ENCODE measurements at regions not wholly inside any gene's neighbourhood (a gene's known extent, or its start where the extent isn't known, plus 50 kb on each side); places are given as distances from the start of the nearest gene placed in this dataset.

DNA sequence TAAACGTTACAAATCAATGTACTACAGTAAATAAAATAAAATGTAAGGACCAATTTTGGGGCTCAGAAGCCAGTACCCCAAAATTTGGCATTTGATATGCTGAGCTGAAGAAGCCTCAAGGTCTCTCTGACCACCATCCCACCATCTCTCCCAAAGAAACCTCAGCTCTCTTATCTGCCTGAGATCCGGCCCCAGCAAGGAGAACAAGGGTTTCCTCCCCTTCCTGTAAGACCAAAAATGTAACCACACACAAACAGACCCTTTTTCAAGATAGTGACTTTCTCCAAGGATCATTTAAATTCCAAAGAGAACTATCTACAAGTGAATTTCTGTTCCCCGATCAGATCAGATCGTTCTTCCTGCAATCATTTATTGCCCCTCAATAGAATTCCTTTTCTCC, 68.1 kb upstream of the SLC45A1 start:
- H2BK15ac ChIP-seq (ENCODE audit: low read length) = no peak overlapping the region
- H4K5ac ChIP-seq (ENCODE audit: insufficient read length, low read depth, low read length) = no peak overlapping the region
- H3K79me1 ChIP-seq (ENCODE audit: low read depth, low read length) = no peaks in the 10 kb centered on the region
- no peak overlapping the region for H3K4ac ChIP-seq (replicated peaks; ENCODE audit: insufficient read length, low read depth, low read length)
- H4K8ac ChIP-seq (ENCODE audit: extremely low read depth, insufficient read depth, low read length) = no peak overlapping the region
- H3K4me3 ChIP-seq (ENCODE audit: extremely low read depth in 1 of 4, insufficient read depth in 2 of 4, low read depth in 3 of 4, low read length in 4 of 4) = no peak overlapping the region
- POLR2A ChIA-PET (ENCODE audit: partially characterized antibody) = no interaction called here
- H2AFZ ChIP-seq (ENCODE audit: low read length) = no peak overlapping the region
- H2BK120ac ChIP-seq (replicated peaks; ENCODE audit: low read depth, low read length) = no peak overlapping the region
- FAIRE-seq = no peak
- H3K79me2 ChIP-seq (ENCODE audit: control insufficient read depth in 1 of 2, insufficient read depth in 2 of 2, low read length in 2 of 2) = no peaks in the 10 kb centered on the region
- no peaks in the 10 kb centered on the region; a peak in 1 of 7 replicates for H3K4me1 ChIP-seq (replicated peaks in 1 of 4; ENCODE audit: control insufficient read depth in 3 of 4, insufficient read depth in 4 of 4, low read length in 3 of 4)
- WGBS, 2 experiments (ENCODE audit: extremely low coverage in 1 of 2, insufficient coverage in 1 of 2, insufficient read length in 1 of 2, insufficient replicate concordance in 2 of 2, low coverage in 1 of 2, low lambda C conversion rate in 2 of 2, missing lambda C conversion rate in 1 of 2) = 78% methylated on average over 4 of the region's 4 CpGs; no CpG with 5 or more reads in 1 of the 2 experiments
- H3K18ac ChIP-seq (ENCODE audit: extremely low read depth, low read length) = no peak overlapping the region
- no peak overlapping the region for H3K9ac ChIP-seq (replicated peaks in 1 of 4; ENCODE audit: extremely low read depth in 1 of 4, low read depth in 3 of 4, low read length in 3 of 4)
- H3K4me2 ChIP-seq (ENCODE audit: insufficient read depth in 1 of 2, low read depth in 2 of 2, low read length in 2 of 2) = no peak overlapping the region
- TF ChIP-seq E2F6 (IDR thresholded peaks at IDR 0.05) (no peak), SIRT6 (IDR thresholded peaks at IDR 0.05; ENCODE audit: low read length) (no peak), SUZ12 (IDR thresholded peaks at IDR 0.05; ENCODE audit: low read length) (no peak), SP4 (IDR thresholded peaks at IDR 0.05; ENCODE audit: low read length) (no peak), GTF2F1 (IDR thresholded peaks at IDR 0.05; ENCODE audit: borderline replicate concordance, low read depth, low read length) (no peak), TEAD4 (IDR thresholded peaks at IDR 0.05; ENCODE audit: low read depth, low read length) (no peak), JUND (IDR thresholded peaks at IDR 0.05; ENCODE audit: low read length) (no peak), TCF12 (IDR thresholded peaks at IDR 0.05; ENCODE audit: low read depth, low read length) (no peak), BCL11A (IDR thresholded peaks at IDR 0.05; ENCODE audit: low read depth in 2 of 2, low read length in 2 of 2) (no peak)
- H3K27ac ChIP-seq (ENCODE audit: low read depth, low read length) = no peak overlapping the region
- H3K27me3 ChIP-seq (replicated peaks in 1 of 4; ENCODE audit: control insufficient read depth in 3 of 4, extremely low read depth in 1 of 4, insufficient read depth in 3 of 4, low read length in 3 of 4) = no peaks in the 10 kb centered on the region
- H3K14ac ChIP-seq (ENCODE audit: insufficient read length) = no peak overlapping the region
- H3K36me3 ChIP-seq (ENCODE audit: control insufficient read depth in 2 of 4, insufficient read depth in 4 of 4, low read length in 3 of 4) = no peaks in the 10 kb centered on the region
- H3K9me3 ChIP-seq (ENCODE audit: insufficient read depth in 2 of 2, low read depth in 1 of 2, low read length in 1 of 2) = no peaks in the 10 kb centered on the region
- no peak overlapping the region for H3K56ac ChIP-seq (replicated peaks; ENCODE audit: insufficient read length, low read depth, low read length)
- no peaks in the 10 kb centered on the region for H3K23me2 ChIP-seq (ENCODE audit: low read depth, low read length)
- no peaks in the 10 kb centered on the region for H4K20me1 ChIP-seq (replicated peaks in 1 of 2; ENCODE audit: control insufficient read depth in 1 of 2, insufficient read depth in 2 of 2, low read length in 2 of 2)
- 0 out of 2 replicates have a peak overlapping the region, but pooled peaks have one; percentile 48 for H2BK20ac ChIP-seq (ENCODE audit: low read length)
- no peak for DNase-seq (ENCODE audit: low read depth in 1 of 2, low spot score in 2 of 2)
- CTCF ChIA-PET (ENCODE audit: partially characterized antibody) = interaction anchor here (0.9 to 4.4 kb wide), 2 partner anchors 12 to 65 kb away, joined by 4 to 18 read pairs; no protein-coding TSS in a partner anchor
- no peak overlapping the region for H2BK12ac ChIP-seq (ENCODE audit: low read depth, low read length)
- H2AK5ac ChIP-seq (ENCODE audit: low read depth, low read length) = no peak overlapping the region
- no peak overlapping the region for H2BK5ac ChIP-seq (ENCODE audit: low read depth, low read length)
- no peak overlapping the region for H4K91ac ChIP-seq (replicated peaks; ENCODE audit: insufficient read length, low read length)
- no peak overlapping the region for H3K23ac ChIP-seq (ENCODE audit: insufficient read length)

Measured in H1 (cell line).